Esophagus muscularis mucosa (tissue), 4 donors: ENCODE measurements at regions not wholly inside any gene's neighbourhood (a gene's known extent, or its start where the extent isn't known, plus 50 kb on each side); places are given as distances from the start of the nearest gene placed in this dataset.
"Not testable (repeated sequence)": the region's sequence is repeated elsewhere in the genome, so short reads cannot be mapped to it uniquely, and the experiment has no call there.

Source experiments
- DNase-seq: peaks from one replicate; pipeline ENCODE4 v3.0.0-alpha.2; 2017; ENCODE audit errors: extremely low spot score
- H3K27ac ChIP-seq, 4 donors: fragments of 200-600 bp; sonication (generic); replicated peaks in 1 of 4; 1 replicate in 3 of 4; 2 replicates in 1 of 4; pipeline ENCODE4 v1.5.1; 2016 to 2019; ENCODE audit warnings: mild to moderate bottlenecking in 1 of 4
- H3K27me3 ChIP-seq, 4 donors: fragments of 200-600 bp; sonication (generic); one replicate each; pipeline versions ENCODE4 v1.5.1 to v1.6.0; 2016 to 2019
- H3K36me3 ChIP-seq, 4 donors: fragments of 200-600 bp; sonication (generic); one replicate each; pipeline ENCODE4 v1.5.1; 2016 to 2019
- H3K4me1 ChIP-seq, 4 donors: fragments of 200-600 bp; sonication (generic); one replicate each; pipeline ENCODE4 v1.5.1; 2016 to 2019
- H3K4me3 ChIP-seq, 4 donors: fragments of 200-600 bp; sonication (generic); 1 replicate in 2 of 4; 2 replicates in 2 of 4; pipeline ENCODE4 v1.5.1; 2016 to 2019; ENCODE audit warnings: mild to moderate bottlenecking in 4 of 4, moderate library complexity in 1 of 4
- H3K9me3 ChIP-seq, 4 donors: fragments of 200-600 bp; sonication (generic); 1 replicate in 3 of 4; 2 replicates in 1 of 4; pipeline ENCODE4 v1.5.1; 2016 to 2019
- EP300 ChIP-seq: sonication (generic); formaldehyde crosslinking; IDR thresholded peaks from one replicate; pipeline ENCODE4 v1.6.1; 2017; ENCODE audit warnings: antibody characterized with exemption
- POLR2A ChIP-seq: fragments of 450-650 bp; IDR thresholded peaks from one replicate; pipeline ENCODE4 v1.6.1; 2017; ENCODE audit warnings: antibody characterized with exemption, moderate library complexity, mild to moderate bottlenecking, low read depth
- POLR2AphosphoS5 ChIP-seq, 2 donors: sonication (generic); formaldehyde crosslinking; IDR thresholded peaks; one replicate each; pipeline ENCODE4 v1.6.1; 2017; ENCODE audit warnings: antibody characterized with exemption in 2 of 2
- WGBS: methylation state at CpG from one replicate; pipeline ENCODE4 v1.1.5; 2018; 5-methylcytosine and 5-hydroxymethylcytosine counted together
- intact Hi-C: fragments of 100-400 bp; cut with DNase I; formaldehyde crosslinking; loops from one replicate; pipeline ENCODE4 v1.15.1; 2023
- TF ChIP-seq, protein P1 (sequence below), 3 experiments: fragments of 200-600 bp in 2 of 3; fragments of 450-650 bp in 1 of 3; sonication (generic) in 2 of 3; IDR thresholded peaks; one replicate each; pipeline ENCODE4 v1.5.1; 2017 to 2019; ENCODE audit warnings: antibody characterized with exemption in 3 of 3, mild to moderate bottlenecking in 2 of 3, moderate library complexity in 1 of 3

DNA sequence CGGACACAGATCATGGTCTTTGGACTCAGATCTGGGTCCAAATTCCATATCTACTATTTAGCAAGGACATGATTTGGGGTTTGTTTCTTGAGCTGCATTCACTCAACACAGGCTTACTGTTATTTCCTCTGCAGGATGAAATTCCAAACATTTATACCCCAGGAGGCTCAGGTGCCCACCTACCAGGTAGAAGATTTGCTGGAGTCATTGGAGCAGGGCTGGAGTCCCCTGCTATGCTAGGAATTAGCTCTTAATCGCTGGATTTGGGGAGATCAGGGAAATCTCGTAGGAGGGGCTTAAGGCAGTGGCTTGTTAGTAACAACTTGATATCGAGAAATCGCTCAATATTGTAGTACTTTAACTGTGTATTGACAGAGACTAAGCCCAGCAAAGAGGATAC lies 193.0 kb downstream of the IL20RB start:
- Histone ChIP-seq H3K4me1 (no peaks in the 10 kb centered on the region), H3K36me3 (no peaks in the 10 kb centered on the region), H3K27me3 (no peaks in the 10 kb centered on the region), H3K27ac (no peak overlapping the region), H3K4me3 (no peak overlapping the region), H3K9me3 (no peaks in the 10 kb centered on the region)
- DNase-seq: no peak
- WGBS: 74% methylated on average over 5 of the region's 5 CpGs
- intact Hi-C loops: no loop called here
- no peak for TF ChIP-seq POLR2A
- no peak for TF ChIP-seq EP300
- TF ChIP-seq POLR2AphosphoS5 (IDR thresholded peaks at IDR 0.05): no peak
- TF ChIP-seq, protein P1, sequence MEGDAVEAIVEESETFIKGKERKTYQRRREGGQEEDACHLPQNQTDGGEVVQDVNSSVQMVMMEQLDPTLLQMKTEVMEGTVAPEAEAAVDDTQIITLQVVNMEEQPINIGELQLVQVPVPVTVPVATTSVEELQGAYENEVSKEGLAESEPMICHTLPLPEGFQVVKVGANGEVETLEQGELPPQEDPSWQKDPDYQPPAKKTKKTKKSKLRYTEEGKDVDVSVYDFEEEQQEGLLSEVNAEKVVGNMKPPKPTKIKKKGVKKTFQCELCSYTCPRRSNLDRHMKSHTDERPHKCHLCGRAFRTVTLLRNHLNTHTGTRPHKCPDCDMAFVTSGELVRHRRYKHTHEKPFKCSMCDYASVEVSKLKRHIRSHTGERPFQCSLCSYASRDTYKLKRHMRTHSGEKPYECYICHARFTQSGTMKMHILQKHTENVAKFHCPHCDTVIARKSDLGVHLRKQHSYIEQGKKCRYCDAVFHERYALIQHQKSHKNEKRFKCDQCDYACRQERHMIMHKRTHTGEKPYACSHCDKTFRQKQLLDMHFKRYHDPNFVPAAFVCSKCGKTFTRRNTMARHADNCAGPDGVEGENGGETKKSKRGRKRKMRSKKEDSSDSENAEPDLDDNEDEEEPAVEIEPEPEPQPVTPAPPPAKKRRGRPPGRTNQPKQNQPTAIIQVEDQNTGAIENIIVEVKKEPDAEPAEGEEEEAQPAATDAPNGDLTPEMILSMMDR (IDR thresholded peaks at IDR 0.05): no peak

DNA sequence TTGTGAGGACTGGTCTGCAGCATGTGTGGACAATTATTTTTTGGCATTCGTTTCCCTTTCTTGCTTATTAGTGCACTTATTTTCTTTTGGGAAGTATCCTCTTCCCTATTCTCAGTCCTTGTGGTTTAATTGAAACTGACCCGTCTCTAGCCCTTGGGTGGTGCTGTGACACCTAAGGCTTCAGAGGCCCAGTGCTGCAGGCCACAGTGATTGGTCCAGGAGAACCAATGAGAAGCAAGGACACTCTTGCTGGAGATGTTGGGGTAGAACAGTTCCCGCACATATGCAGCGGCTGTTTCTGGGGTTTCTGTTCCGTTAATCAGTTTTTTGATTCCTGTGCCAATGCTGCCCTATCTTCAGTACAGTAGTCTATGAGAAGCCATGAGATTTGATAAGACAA lies 195.3 kb downstream of the IL20RB start:
- H3K4me1 ChIP-seq, intact Hi-C loops, H3K27me3 ChIP-seq, DNase-seq, H3K36me3 ChIP-seq, H3K27ac ChIP-seq, H3K9me3 ChIP-seq, H3K4me3 ChIP-seq: not testable (repeated sequence)
- WGBS: 95% methylated on average over 5 of the region's 5 CpGs

DNA sequence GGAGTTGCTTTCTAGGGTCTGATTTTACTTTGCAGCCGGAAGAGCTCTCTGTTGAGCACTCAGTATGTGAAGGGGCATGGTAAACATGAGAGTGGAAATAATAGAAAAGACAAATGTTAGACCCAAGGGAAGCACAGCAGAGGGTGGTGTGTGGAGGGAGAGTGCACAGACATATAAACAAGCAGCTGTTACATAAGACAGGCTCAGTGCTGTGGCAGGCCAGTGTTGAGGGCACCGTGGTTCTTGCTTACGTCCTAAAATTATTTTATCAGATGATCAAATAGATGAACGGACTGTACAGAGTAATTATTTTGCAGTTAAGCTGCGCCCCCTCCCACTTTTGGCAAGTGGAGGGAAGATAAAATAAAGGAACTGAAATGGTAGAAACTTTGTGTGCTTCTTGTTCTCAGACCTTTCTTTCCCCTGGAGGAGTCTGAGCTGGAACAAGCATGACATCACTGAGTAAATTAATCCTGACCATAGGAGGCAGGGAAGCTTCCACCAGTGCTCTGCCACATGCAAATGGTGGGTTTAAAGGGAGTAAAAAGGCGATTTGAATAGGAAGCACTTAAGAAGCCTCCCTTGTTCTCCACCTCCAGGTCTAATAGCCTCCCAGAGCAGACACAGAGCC lies 205.6 kb downstream of the IL20RB start:
- intact Hi-C loops: no loop called here
- Histone ChIP-seq H3K9me3 (no peaks in the 10 kb centered on the region), H3K4me1 (peaks cover 0 to 23% (median 22%) of the 10 kb centered on the region in 4 donors), H3K36me3 (no peaks in the 10 kb centered on the region), H3K27me3 (no peaks in the 10 kb centered on the region), H3K4me3 (peak overlapping the region in 2 of 4 donors; percentile 20 to 24), H3K27ac (peak overlapping the region in 2 of 4 donors; percentile 43 to 62)
- 18% methylated on average over 6 of the region's 6 CpGs for WGBS
- TF ChIP-seq, protein P1 (IDR thresholded peaks at IDR 0.05): no peak
- TF ChIP-seq POLR2A (no peak), EP300 (no peak), POLR2AphosphoS5 (IDR thresholded peaks at IDR 0.05) (peak in 1 of 2 donors; percentile 20)
- DNase-seq: no peak

DNA sequence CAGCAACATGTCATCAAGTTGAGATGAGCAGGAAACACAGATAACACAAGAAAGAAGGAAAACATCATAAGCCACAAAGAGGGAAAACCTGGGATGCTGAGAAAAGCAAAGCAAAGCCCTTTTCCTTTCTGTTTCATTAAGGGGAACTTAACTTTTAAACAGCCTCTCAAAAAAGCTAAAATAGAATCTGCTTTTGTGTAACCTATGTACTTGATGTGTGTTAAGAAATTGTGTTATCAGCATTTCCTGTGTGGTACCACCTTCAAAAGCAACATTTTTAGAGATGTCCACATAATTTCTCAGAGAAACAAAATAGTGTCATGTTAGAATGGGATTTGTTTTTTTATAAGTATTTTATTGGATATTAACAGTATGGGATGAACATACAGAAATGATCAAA lies 206.2 kb downstream of the IL20RB start:
- no peaks in the 10 kb centered on the region for H3K9me3 ChIP-seq
- no peaks in the 10 kb centered on the region for H3K36me3 ChIP-seq
- peaks cover 0 to 23% (median 22%) of the 10 kb centered on the region in 4 donors for H3K4me1 ChIP-seq
- H3K27ac ChIP-seq: peak overlapping the region in 2 of 4 donors; percentile 43 to 62
- TF ChIP-seq POLR2A: no peak
- TF ChIP-seq EP300: no peak
- peak overlapping the region in 2 of 4 donors; percentile 20 to 24 for H3K4me3 ChIP-seq
- H3K27me3 ChIP-seq: no peaks in the 10 kb centered on the region
- DNase-seq: no peak
- intact Hi-C loops: no loop called here

DNA sequence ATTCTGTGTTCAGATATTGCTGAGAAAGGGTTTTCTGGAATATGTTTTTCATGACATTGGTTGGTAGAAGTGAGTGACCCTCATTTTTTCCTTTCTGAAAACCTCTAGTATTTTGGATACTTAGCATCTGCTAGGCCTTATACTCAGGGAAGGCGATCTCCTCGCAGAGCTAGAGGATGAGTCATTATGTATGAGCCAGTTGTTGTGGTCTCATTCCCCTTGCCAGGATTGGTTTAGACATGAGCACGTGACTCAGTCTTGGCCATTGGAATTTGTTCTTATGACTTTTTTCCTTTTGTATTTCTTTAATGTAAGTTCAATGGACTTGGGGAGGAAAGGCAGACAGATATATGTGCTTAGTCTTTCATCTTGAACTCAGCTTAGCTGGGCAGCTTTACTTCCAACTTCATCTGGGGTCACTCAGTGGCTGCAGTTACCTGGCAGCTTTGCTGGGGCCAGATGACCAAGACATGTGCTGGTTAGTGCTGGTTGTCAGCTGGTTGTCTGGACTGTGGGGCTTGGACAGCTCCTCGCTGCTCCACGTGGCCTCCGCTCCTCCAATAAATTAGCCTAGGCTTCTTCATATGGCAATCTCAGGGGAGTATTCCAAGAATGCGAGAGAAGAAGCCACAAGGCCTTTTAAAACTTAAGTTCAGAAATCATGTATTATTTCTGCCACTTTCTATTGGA lies 207.5 kb downstream of the IL20RB start:
- no peaks in the 10 kb centered on the region for H3K27me3 ChIP-seq
- no peak overlapping the region for H3K27ac ChIP-seq
- TF ChIP-seq EP300 (no peak), POLR2AphosphoS5 (IDR thresholded peaks at IDR 0.05) (no peak), POLR2A (no peak)
- TF ChIP-seq, protein P1 (IDR thresholded peaks at IDR 0.05): no peak
- H3K9me3 ChIP-seq: no peaks in the 10 kb centered on the region
- no peaks in the 10 kb centered on the region for H3K36me3 ChIP-seq
- 86% methylated on average over 7 of the region's 7 CpGs for WGBS
- no peak for DNase-seq
- peaks cover 0 to 23% (median 22%) of the 10 kb centered on the region in 4 donors for H3K4me1 ChIP-seq
- no peak overlapping the region for H3K4me3 ChIP-seq
- intact Hi-C loops: no loop called here
